DND-41 (cell line): ENCODE measurements at regions not wholly inside any gene's neighbourhood (a gene's known extent, or its start where the extent isn't known, plus 50 kb on each side); places are given as distances from the start of the nearest gene placed in this dataset.

ENCODE experiments used
- CTCF ChIP-seq: IDR thresholded peaks from 2 replicates; pipeline ENCODE4 v1.5.1; 2012; ENCODE audit warnings: borderline replicate concordance, low read length, moderate library complexity, mild to moderate bottlenecking; ENCODE audit not compliant: poor library complexity, severe bottlenecking; ENCODE audit errors: extremely low read depth
- EZH2 ChIP-seq: IDR thresholded peaks from 3 replicates; pipeline ENCODE4 v1.6.1; 2012; ENCODE audit warnings: borderline replicate concordance, low read depth, mild to moderate bottlenecking, moderate library complexity, low read length, inconsistent platforms; ENCODE audit not compliant: severe bottlenecking

- TF ChIP-seq CTCF, result no peak
- no peak for TF ChIP-seq EZH2
Observed at GRCh38 chr13:90956031-90956430, 391.5 kb upstream of the MIR17HG start.
